HCT116 (cell line): ENCODE measurements at regions not wholly inside any gene's neighbourhood (a gene's known extent, or its start where the extent isn't known, plus 50 kb on each side); places are given as distances from the start of the nearest gene placed in this dataset.

Experiments used
- ATAC-seq: fragments of 200-7000 bp; cut with Tn5 transposase; 2 replicates; pipeline ENCODE4 v1.9.1; 2020; ENCODE audit warnings: mild to moderate bottlenecking, moderate library complexity
- BruUV-seq: library from RNA; stranded (reverse); fragments of 400-500 nt; replicated peaks from 2 replicates; lab custom pipeline; 2021; lab: Mats Ljungman, UMichigan
- CTCF ChIA-PET: fragments of 300-600 bp; sonication (Branson Sonifier 250); formaldehyde crosslinking; loops from one replicate; lab custom pipeline; 2021; ENCODE audit warnings: antibody characterized with exemption; lab: Charles Lee
- POLR2A ChIA-PET: fragments of 300-600, 350-600 bp; sonication (Branson Sonifier 250); formaldehyde crosslinking; loops from one replicate; lab custom pipeline; 2021; ENCODE audit warnings: antibody characterized with exemption; lab: Charles Lee
- RAD21 ChIA-PET, 2 experiments: fragments of 300-600 bp; sonication (Branson Sonifier 250); formaldehyde crosslinking; loops; one replicate each; lab custom pipeline; 2023; ENCODE audit warnings: low total read pairs in 2 of 2; ENCODE audit not compliant: uncharacterized antibody in 2 of 2, unreplicated experiment in 2 of 2, low non-redundant PET in 1 of 2; lab: Charles Lee
- DNase-seq: peaks from one replicate; pipeline ENCODE4 v3.0.0-alpha.2; 2010; ENCODE audit warnings: low read depth, low spot score
- H2AFZ ChIP-seq: fragments of 200-600 bp; shearing (Covaris generic), sonication (generic); 2 replicates; pipeline ENCODE4 v1.6.1; 2017; ENCODE audit warnings: low read depth, mixed run types, mixed read lengths, antibody characterized with exemption, low read length; ENCODE audit not compliant: poor library complexity, severe bottlenecking
- H3K27ac ChIP-seq: 2 replicates; pipeline ENCODE4 v1.5.1; 2012; ENCODE audit warnings: low read depth, low read length
- H3K27me3 ChIP-seq: fragments of 200-600 bp; sonication (generic); 2 replicates; pipeline ENCODE4 v1.6.1; 2016; ENCODE audit warnings: mixed run types, low read length, mixed read lengths; ENCODE audit not compliant: insufficient read depth
- H3K36me3 ChIP-seq, 2 experiments: fragments of 200-500 bp in 1 of 2; fragments of 200-600 bp in 1 of 2; sonication (Bioruptor generic) in 1 of 2; sonication (generic) in 1 of 2; 2 replicates each; pipeline versions ENCODE4 v1.5.1 to v1.6.1; 2014 to 2016; ENCODE audit warnings: low read length in 2 of 2, inconsistent platforms in 1 of 2, mixed read lengths in 1 of 2, mixed run types in 1 of 2; ENCODE audit not compliant: insufficient read depth in 2 of 2, control insufficient read depth in 1 of 2
- H3K4me1 ChIP-seq, 2 experiments: fragments of 200-600 bp in 1 of 2; sonication (generic) in 1 of 2; 2 replicates each; pipeline versions ENCODE4 v1.5.1 to v1.6.1; 2012 to 2017; ENCODE audit warnings: low read length in 2 of 2, inconsistent platforms in 1 of 2, mild to moderate bottlenecking in 1 of 2, mixed read lengths in 1 of 2, mixed run types in 1 of 2, moderate library complexity in 1 of 2; ENCODE audit not compliant: insufficient read depth in 2 of 2, control insufficient read depth in 1 of 2
- H3K4me2 ChIP-seq: fragments of 200-600 bp; sonication (generic); 2 replicates; pipeline ENCODE4 v1.6.1; 2017; ENCODE audit warnings: mixed run types, low read length, mixed read lengths
- H3K4me3 ChIP-seq, 2 experiments: fragments of 200-600 bp in 1 of 2; sonication (generic) in 1 of 2; replicated peaks in 1 of 2; 2 replicates each; pipeline ENCODE4 v1.5.1; 2011 to 2016; ENCODE audit warnings: low read length in 2 of 2, control low read depth in 1 of 2, low read depth in 1 of 2, mild to moderate bottlenecking in 1 of 2, mixed read lengths in 1 of 2, mixed run types in 1 of 2
- H3K79me2 ChIP-seq: fragments of 200-600 bp; sonication (generic); 2 replicates; pipeline ENCODE4 v1.6.1; 2017; ENCODE audit warnings: mild to moderate bottlenecking, mixed run types, low read length, moderate library complexity, mixed read lengths; ENCODE audit not compliant: insufficient read depth
- H3K9ac ChIP-seq: fragments of 200-600 bp; sonication (generic); 2 replicates; pipeline ENCODE4 v1.6.1; 2016; ENCODE audit warnings: low read length, mixed read lengths
- H3K9me2 ChIP-seq: fragments of 200-600 bp; sonication (generic), shearing (Covaris generic); 2 replicates; pipeline ENCODE4 v1.6.1; 2017; ENCODE audit warnings: mixed run types, mild to moderate bottlenecking, moderate library complexity; ENCODE audit not compliant: insufficient read depth
- H3K9me3 ChIP-seq, 2 experiments: fragments of 200-500 bp in 1 of 2; fragments of 200-600 bp in 1 of 2; sonication (Bioruptor generic) in 1 of 2; sonication (generic) in 1 of 2; 2 replicates each; pipeline ENCODE4 v1.6.1; 2014 to 2017; ENCODE audit warnings: low read length in 2 of 2, mixed read lengths in 2 of 2, inconsistent platforms in 1 of 2, low read depth in 1 of 2, mild to moderate bottlenecking in 1 of 2, mixed run types in 1 of 2, moderate library complexity in 1 of 2; ENCODE audit not compliant: control insufficient read depth in 1 of 2, insufficient read depth in 1 of 2
- H4K20me1 ChIP-seq: fragments of 200-600 bp; sonication (generic), shearing (Covaris generic); 2 replicates; pipeline ENCODE4 v1.6.1; 2017; ENCODE audit warnings: mixed run types, mild to moderate bottlenecking, moderate library complexity; ENCODE audit not compliant: insufficient read depth
- ATF3 ChIP-seq: IDR thresholded peaks from 2 replicates; pipeline ENCODE4 v1.6.1; 2012
- CTCF ChIP-seq, 3 experiments: fragments of 200-600 bp in 1 of 3; sonication (generic) in 1 of 3; IDR thresholded peaks in 2 of 3; conservative IDR thresholded peaks in 1 of 3; 2 replicates each; pipeline ENCODE4 v1.5.1; 2012 to 2017; ENCODE audit warnings: low read depth in 2 of 3, low read length in 2 of 3, antibody characterized with exemption in 1 of 3, borderline replicate concordance in 1 of 3, control low read depth in 1 of 3, mild to moderate bottlenecking in 1 of 3, mixed read lengths in 1 of 3, mixed run types in 1 of 3, moderate library complexity in 1 of 3; ENCODE audit not compliant: insufficient read depth in 1 of 3
- EGR1 ChIP-seq: IDR thresholded peaks from 2 replicates; pipeline ENCODE4 v1.6.1; 2012; ENCODE audit warnings: low read depth
- ELF1 ChIP-seq: IDR thresholded peaks from 2 replicates; pipeline ENCODE4 v1.6.1; 2012; ENCODE audit warnings: low read depth, borderline replicate concordance
- EZH2phosphoT487 ChIP-seq: fragments of 200-600 bp; IDR thresholded peaks from 2 replicates; pipeline ENCODE4 v1.6.1; 2018; ENCODE audit warnings: antibody characterized with exemption, borderline replicate concordance
- FOSL1 ChIP-seq: IDR thresholded peaks from 2 replicates; pipeline ENCODE4 v1.6.1; 2012; ENCODE audit warnings: low read depth
- JUND ChIP-seq: IDR thresholded peaks from 2 replicates; pipeline ENCODE4 v1.6.1; 2012
- MAX ChIP-seq: IDR thresholded peaks from 2 replicates; pipeline ENCODE4 v1.6.1; 2012
- POLR2A ChIP-seq: IDR thresholded peaks from 2 replicates; pipeline ENCODE4 v1.7.0; 2011; ENCODE audit warnings: borderline replicate concordance; ENCODE audit not compliant: insufficient read depth, insufficient read length; ENCODE audit errors: extremely low read depth
- POLR2AphosphoS5 ChIP-seq: IDR thresholded peaks from 2 replicates; pipeline ENCODE4 v1.6.1; 2011; ENCODE audit warnings: mild to moderate bottlenecking, low read depth, low read length, moderate library complexity
- RAD21 ChIP-seq: IDR thresholded peaks from 2 replicates; pipeline ENCODE4 v1.6.1; 2012; ENCODE audit warnings: low read depth, mild to moderate bottlenecking
- REST ChIP-seq: IDR thresholded peaks from 2 replicates; pipeline ENCODE4 v1.6.1; 2012; ENCODE audit warnings: low read depth
- SP1 ChIP-seq: IDR thresholded peaks from 2 replicates; pipeline ENCODE4 v1.6.1; 2012; ENCODE audit warnings: low read depth
- SRF ChIP-seq: IDR thresholded peaks from 2 replicates; pipeline ENCODE4 v1.6.1; 2012; ENCODE audit warnings: low read depth
- TCF7L2 ChIP-seq: IDR thresholded peaks from 2 replicates; pipeline ENCODE4 v1.7.0; 2011; ENCODE audit warnings: borderline replicate concordance, inconsistent platforms; ENCODE audit not compliant: insufficient read depth, insufficient read length; ENCODE audit errors: extremely low read depth
- YY1 ChIP-seq: IDR thresholded peaks from 2 replicates; pipeline ENCODE4 v1.6.1; 2011; ENCODE audit warnings: low read length, low read depth, moderate library complexity, mild to moderate bottlenecking; ENCODE audit not compliant: insufficient replicate concordance; ENCODE audit errors: extremely low read depth
- ZBTB33 ChIP-seq: IDR thresholded peaks from 2 replicates; pipeline ENCODE4 v1.6.1; 2011; ENCODE audit warnings: mild to moderate bottlenecking, low read length, moderate library complexity; ENCODE audit not compliant: insufficient replicate concordance; ENCODE audit errors: extremely low read depth
- ZFX ChIP-seq: fragments of 450-650 bp; IDR thresholded peaks from 2 replicates; pipeline ENCODE4 v1.6.1; 2017
- ZNF274 ChIP-seq: fragments of 200-500 bp; sonication (Bioruptor generic); IDR thresholded peaks from 2 replicates; pipeline ENCODE4 v1.6.1; 2014; ENCODE audit warnings: mild to moderate bottlenecking, low read depth, low read length, inconsistent platforms
- intact Hi-C: fragments of 100-400 bp; cut with micrococcal nuclease; formaldehyde crosslinking; loops from 2 replicates; pipeline ENCODE4 v1.10.0; 2022

GRCh38 chr3:178313716-178314115 lies 222.5 kb upstream of the KCNMB2 start:
- no peaks in the 10 kb centered on the region for H3K36me3 ChIP-seq
- H3K4me2 ChIP-seq = no peak overlapping the region
- H3K9me3 ChIP-seq = no peaks in the 10 kb centered on the region
- RAD21 ChIA-PET = no interaction called here
- H3K79me2 ChIP-seq = no peaks in the 10 kb centered on the region
- DNase-seq (no peak), ATAC-seq (no peak)
- no peaks in the 10 kb centered on the region for H3K9me2 ChIP-seq
- no peak overlapping the region for H3K27ac ChIP-seq
- CTCF ChIA-PET = no interaction called here
- POLR2A ChIA-PET = no interaction called here
- no peak overlapping the region for H3K4me3 ChIP-seq
- H3K4me1 ChIP-seq = no peaks in the 10 kb centered on the region
- intact Hi-C loops = no loop called here
- no TSS peak for BruUV-seq
- no peaks in the 10 kb centered on the region for H3K27me3 ChIP-seq
- TF ChIP-seq SP1 = no peak
- TF ChIP-seq ELF1 = no peak
- TF ChIP-seq REST = no peak
- TF ChIP-seq EZH2phosphoT487 = no peak
- no peak for TF ChIP-seq RAD21
- TF ChIP-seq ZFX = no peak
- TF ChIP-seq EGR1 = no peak
- TF ChIP-seq MAX = no peak
- no peak for TF ChIP-seq ZBTB33
- TF ChIP-seq FOSL1 = no peak
- TF ChIP-seq JUND = no peak
- TF ChIP-seq POLR2AphosphoS5 = no peak
- TF ChIP-seq ZNF274 = no peak
- TF ChIP-seq CTCF (IDR thresholded peaks at IDR 0.05 in 2 of 3, conservative IDR thresholded peaks at IDR 0.05 in 1 of 3; ENCODE audit: borderline replicate concordance in 1 of 3, insufficient read depth in 1 of 3, low read depth in 2 of 3, low read length in 2 of 3) = no peak
- TF ChIP-seq SRF = no peak
- TF ChIP-seq POLR2A = no peak
- TF ChIP-seq ATF3 = no peak
- TF ChIP-seq YY1 = no peak
- no peak for TF ChIP-seq TCF7L2
- no peaks in the 10 kb centered on the region for H4K20me1 ChIP-seq
- H2AFZ ChIP-seq = no peak overlapping the region
- H3K9ac ChIP-seq = no peak overlapping the region
